ENCODE measurements at regions not wholly inside any gene's neighbourhood (a gene's known extent, or its start where the extent isn't known, plus 50 kb on each side); places are given as distances from the start of the nearest gene placed in this dataset.

GRCh38 chr7:21364801-21365271 lies 63.0 kb upstream of the SP4 start:
- TF ChIP-seq CEBPB (IDR thresholded peaks at IDR 0.05; ENCODE audit: low read depth) = no peak
- TF ChIP-seq CTCF (IDR thresholded peaks at IDR 0.05 in 2 of 3, conservative IDR thresholded peaks at IDR 0.05 in 1 of 3; ENCODE audit: borderline replicate concordance in 1 of 3, insufficient read depth in 1 of 3, low read depth in 2 of 3, low read length in 2 of 3) = no peak
- no peak for TF ChIP-seq JUND (IDR thresholded peaks at IDR 0.05)

Data from HCT116 (cell line).